Inferior parietal cortex (tissue), 1 donor: ENCODE measurements at regions not wholly inside any gene's neighbourhood (a gene's known extent, or its start where the extent isn't known, plus 50 kb on each side); places are given as distances from the start of the nearest gene placed in this dataset.
"Not testable (repeated sequence)": the region's sequence is repeated elsewhere in the genome, so short reads cannot be mapped to it uniquely, and the experiment has no call there.

Experiments used
- DNase-seq: peaks from one replicate; pipeline ENCODE4 v3.0.0-alpha.2; 2016; ENCODE audit errors: extremely low spot score

GRCh38 chr3:177705976-177706823 is 508.9 kb upstream of the TBL1XR1 start:
- no peak for DNase-seq

GRCh38 chr3:177709470-177709869 is 512.2 kb upstream of the TBL1XR1 start:
- not testable (repeated sequence) for DNase-seq

GRCh38 chr3:177710506-177710905 is 513.2 kb upstream of the TBL1XR1 start:
- no peak for DNase-seq

GRCh38 chr3:177711637-177712036 is 514.4 kb upstream of the TBL1XR1 start:
- DNase-seq: no peak

- DNase-seq: no peak
These were observed 516.9 kb upstream of the TBL1XR1 start for GRCh38 chr3:177713928-177714900.

- DNase-seq: no peak
These were observed 517.7 kb upstream of the TBL1XR1 start for GRCh38 chr3:177714945-177715344.

- no peak for DNase-seq
These were observed 518.7 kb upstream of the TBL1XR1 start for GRCh38 chr3:177715980-177716379.

GRCh38 chr3:177720927-177721326 is 523.6 kb upstream of the TBL1XR1 start:
- DNase-seq: not testable (repeated sequence)

GRCh38 chr3:177721864-177722785 is 524.8 kb upstream of the TBL1XR1 start:
- no peak for DNase-seq

- no peak for DNase-seq
These were observed 526.8 kb upstream of the TBL1XR1 start for GRCh38 chr3:177724020-177724638.

- DNase-seq: no peak
These were observed 527.9 kb upstream of the TBL1XR1 start for GRCh38 chr3:177725165-177725564.

GRCh38 chr3:177726807-177727206 is 529.5 kb upstream of the TBL1XR1 start:
- DNase-seq: no peak

- no peak for DNase-seq
These were observed 532.8 kb upstream of the TBL1XR1 start for GRCh38 chr3:177729956-177730681.

GRCh38 chr3:177730814-177731213 is 533.5 kb upstream of the TBL1XR1 start:
- no peak for DNase-seq

- no peak for DNase-seq
These were observed 534.5 kb upstream of the TBL1XR1 start for GRCh38 chr3:177731644-177732268.

GRCh38 chr3:177733233-177733632 is 536.0 kb upstream of the TBL1XR1 start:
- no peak for DNase-seq

- DNase-seq: no peak
These were observed 536.7 kb upstream of the TBL1XR1 start for GRCh38 chr3:177733936-177734335.

GRCh38 chr3:177735431-177735830 is 538.1 kb upstream of the TBL1XR1 start:
- no peak for DNase-seq

- DNase-seq: no peak
These were observed 542.2 kb upstream of the TBL1XR1 start for GRCh38 chr3:177739461-177739860.

- no peak for DNase-seq
These were observed 543.0 kb upstream of the TBL1XR1 start for GRCh38 chr3:177740254-177740653.
